ENCODE measurements at regions not wholly inside any gene's neighbourhood (a gene's known extent, or its start where the extent isn't known, plus 50 kb on each side); places are given as distances from the start of the nearest gene placed in this dataset.
"Not testable (repeated sequence)": the region's sequence is repeated elsewhere in the genome, so short reads cannot be mapped to it uniquely, and the experiment has no call there.

GRCh38 chr11:93041682-93042081, 72.2 kb downstream of the MTNR1B start:
- Histone ChIP-seq H3K14ac (ENCODE audit: insufficient read depth, low read length) (no peak overlapping the region), H3K27me3 (ENCODE audit: insufficient read depth, low read length) (no peaks in the 10 kb centered on the region), H3K79me1 (ENCODE audit: insufficient read depth, low read depth, low read length, poor library complexity, severe bottlenecking) (no peaks in the 10 kb centered on the region), H4K8ac (replicated peaks; ENCODE audit: insufficient read length, low read depth, low read length) (no peak overlapping the region), H2BK15ac (ENCODE audit: low read depth, low read length) (no peak overlapping the region), H2BK20ac (ENCODE audit: low read depth, low read length, poor library complexity, severe bottlenecking) (no peak overlapping the region), H2BK12ac (ENCODE audit: insufficient read length, low read depth, low read length) (no peak overlapping the region), H3K23me2 (ENCODE audit: insufficient read length, low read depth, low read length, poor library complexity, severe bottlenecking) (no peaks in the 10 kb centered on the region), H3T11ph (ENCODE audit: low read length) (no peak overlapping the region), H2AFZ (ENCODE audit: low read length) (no peak overlapping the region), H3K27ac (ENCODE audit: insufficient read length, low read depth, low read length) (no peak overlapping the region), H2BK5ac (ENCODE audit: insufficient read length, low read length) (no peak overlapping the region), H3K79me2 (ENCODE audit: insufficient read depth, low read length) (no peaks in the 10 kb centered on the region), H2AK5ac (ENCODE audit: insufficient read length, low read length) (no peak overlapping the region), H3K18ac (ENCODE audit: insufficient read length, low read depth, low read length) (no peak overlapping the region), H3K4me1 (ENCODE audit: insufficient read depth, low read length) (no peaks in the 10 kb centered on the region), H4K91ac (ENCODE audit: insufficient read length, low read depth, low read length) (no peak overlapping the region), H3K9ac (ENCODE audit: extremely low read depth, insufficient read length, low read length) (no peak overlapping the region), H4K20me1 (ENCODE audit: control insufficient read depth, insufficient read depth, insufficient read length) (no peaks in the 10 kb centered on the region), H4K5ac (ENCODE audit: insufficient read length, low read depth, low read length) (no peak overlapping the region), H2BK120ac (ENCODE audit: low read depth, low read length, poor library complexity, severe bottlenecking) (no peak overlapping the region), H3K4me2 (ENCODE audit: insufficient read depth, insufficient read length, low read length) (no peak overlapping the region), H3K4ac (ENCODE audit: low read depth, low read length) (no peak overlapping the region), H3K23ac (ENCODE audit: insufficient read length, low read depth, low read length) (no peak overlapping the region), H3K9me3 (ENCODE audit: control insufficient read depth, low read depth, low read length) (no peaks in the 10 kb centered on the region), H3K56ac (ENCODE audit: insufficient read length, low read depth, low read length) (no peak overlapping the region)
- DNase-seq: no peak
- TF ChIP-seq, protein P1, sequence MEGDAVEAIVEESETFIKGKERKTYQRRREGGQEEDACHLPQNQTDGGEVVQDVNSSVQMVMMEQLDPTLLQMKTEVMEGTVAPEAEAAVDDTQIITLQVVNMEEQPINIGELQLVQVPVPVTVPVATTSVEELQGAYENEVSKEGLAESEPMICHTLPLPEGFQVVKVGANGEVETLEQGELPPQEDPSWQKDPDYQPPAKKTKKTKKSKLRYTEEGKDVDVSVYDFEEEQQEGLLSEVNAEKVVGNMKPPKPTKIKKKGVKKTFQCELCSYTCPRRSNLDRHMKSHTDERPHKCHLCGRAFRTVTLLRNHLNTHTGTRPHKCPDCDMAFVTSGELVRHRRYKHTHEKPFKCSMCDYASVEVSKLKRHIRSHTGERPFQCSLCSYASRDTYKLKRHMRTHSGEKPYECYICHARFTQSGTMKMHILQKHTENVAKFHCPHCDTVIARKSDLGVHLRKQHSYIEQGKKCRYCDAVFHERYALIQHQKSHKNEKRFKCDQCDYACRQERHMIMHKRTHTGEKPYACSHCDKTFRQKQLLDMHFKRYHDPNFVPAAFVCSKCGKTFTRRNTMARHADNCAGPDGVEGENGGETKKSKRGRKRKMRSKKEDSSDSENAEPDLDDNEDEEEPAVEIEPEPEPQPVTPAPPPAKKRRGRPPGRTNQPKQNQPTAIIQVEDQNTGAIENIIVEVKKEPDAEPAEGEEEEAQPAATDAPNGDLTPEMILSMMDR (conservative IDR thresholded peaks at IDR 0.05): no peak
- peaks cover 12 to 31% (median 30%) of the 10 kb centered on the region in 3 experiments; a peak in 6 of 7 replicates for H3K36me3 Mint-ChIP-seq (ENCODE audit: insufficient read depth in 1 of 3, low read depth in 3 of 3)
- no peak overlapping the region for H3K27ac Mint-ChIP-seq
- peaks cover 24 to 32% of the 10 kb centered on the region in 2 experiments for H3K9me3 Mint-ChIP-seq
- H3K4me1 Mint-ChIP-seq: no peaks in the 10 kb centered on the region
- no peak overlapping the region for H3K4me3 Mint-ChIP-seq
- no peaks in the 10 kb centered on the region for H3K27me3 Mint-ChIP-seq (ENCODE audit: low read depth)

DNA sequence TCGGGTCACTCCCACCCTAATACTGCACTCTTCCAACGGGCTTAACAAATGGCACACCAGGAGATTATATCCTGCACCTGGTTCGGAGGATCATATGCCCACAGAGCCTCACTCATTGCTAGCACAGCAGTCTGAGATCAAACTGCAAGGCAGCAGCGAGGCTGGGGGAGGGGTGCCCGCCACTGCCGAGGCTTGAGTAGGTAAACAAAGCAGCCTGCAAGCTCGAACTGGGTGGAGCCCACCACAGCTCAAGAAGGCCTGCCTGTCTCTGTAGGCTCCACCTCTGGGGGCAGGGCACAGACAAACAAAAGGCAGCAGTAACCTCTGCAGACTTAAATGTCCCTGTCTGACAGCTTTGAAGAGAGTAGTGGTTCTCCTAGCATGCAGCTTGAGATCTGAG, 73.7 kb downstream of the MTNR1B start:
- not testable (repeated sequence) for H3K4me1 ChIP-seq (ENCODE audit: insufficient read depth, low read length); H3K4me1 Mint-ChIP-seq; H3K18ac ChIP-seq (ENCODE audit: insufficient read length, low read depth, low read length); H3K4me3 Mint-ChIP-seq; H3K9ac ChIP-seq (ENCODE audit: extremely low read depth, insufficient read length, low read length); H2BK12ac ChIP-seq (ENCODE audit: insufficient read length, low read depth, low read length); H3K4me2 ChIP-seq (ENCODE audit: insufficient read depth, insufficient read length, low read length); H3K23me2 ChIP-seq (ENCODE audit: insufficient read length, low read depth, low read length, poor library complexity, severe bottlenecking); H3T11ph ChIP-seq (ENCODE audit: low read length); H3K9me3 ChIP-seq (ENCODE audit: control insufficient read depth, low read depth, low read length); H3K23ac ChIP-seq (ENCODE audit: insufficient read length, low read depth, low read length); H2BK120ac ChIP-seq (ENCODE audit: low read depth, low read length, poor library complexity, severe bottlenecking); DNase-seq; H2BK20ac ChIP-seq (ENCODE audit: low read depth, low read length, poor library complexity, severe bottlenecking); H3K27me3 ChIP-seq (ENCODE audit: insufficient read depth, low read length); H4K20me1 ChIP-seq (ENCODE audit: control insufficient read depth, insufficient read depth, insufficient read length); H3K14ac ChIP-seq (ENCODE audit: insufficient read depth, low read length); H3K56ac ChIP-seq (ENCODE audit: insufficient read length, low read depth, low read length); H4K5ac ChIP-seq (ENCODE audit: insufficient read length, low read depth, low read length); H4K91ac ChIP-seq (ENCODE audit: insufficient read length, low read depth, low read length); H3K4ac ChIP-seq (ENCODE audit: low read depth, low read length); H2AFZ ChIP-seq (ENCODE audit: low read length); H2AK5ac ChIP-seq (ENCODE audit: insufficient read length, low read length); H2BK15ac ChIP-seq (ENCODE audit: low read depth, low read length); H3K79me1 ChIP-seq (ENCODE audit: insufficient read depth, low read depth, low read length, poor library complexity, severe bottlenecking); H2BK5ac ChIP-seq (ENCODE audit: insufficient read length, low read length); H3K27me3 Mint-ChIP-seq (ENCODE audit: low read depth); H3K27ac Mint-ChIP-seq; H3K79me2 ChIP-seq (ENCODE audit: insufficient read depth, low read length); H3K27ac ChIP-seq (ENCODE audit: insufficient read length, low read depth, low read length); H4K8ac ChIP-seq (replicated peaks; ENCODE audit: insufficient read length, low read depth, low read length)
- WGBS (ENCODE audit: extremely low coverage, insufficient read length, low lambda C conversion rate): no CpG with 5 or more reads among the region's 7 CpGs
- Mint-ChIP-seq H3K36me3 (ENCODE audit: insufficient read depth in 1 of 3, low read depth in 3 of 3) (peaks cover 12 to 31% (median 30%) of the 10 kb centered on the region in 3 experiments; a peak in 6 of 7 replicates), H3K9me3 (peaks cover 24 to 32% of the 10 kb centered on the region in 2 experiments)
